HepG2 (cell line): ENCODE measurements at regions not wholly inside any gene's neighbourhood (a gene's known extent, or its start where the extent isn't known, plus 50 kb on each side); places are given as distances from the start of the nearest gene placed in this dataset.

Experiments used
- ATAC-seq: fragments of 200-7000 bp; cut with Tn5 transposase; 3 replicates; pipeline ENCODE4 v1.9.1; 2020; ENCODE audit warnings: mild to moderate bottlenecking, moderate library complexity
- BruUV-seq: library from RNA; stranded (reverse); fragments of 400-500 nt; replicated peaks from 2 replicates; lab custom pipeline; 2021; lab: Mats Ljungman, UMichigan
- CTCF ChIA-PET: fragments of 300-600 bp; formaldehyde crosslinking; extraction: SDS; loops from one replicate; lab custom pipeline; 2021; ENCODE audit warnings: low total read pairs, inconsistent platforms, low intra/inter-chr PET ratio; lab: Yijun Ruan, JAX
- POLR2A ChIA-PET: fragments of 350-600 bp; sonication (Branson Sonifier 250); formaldehyde crosslinking; loops from one replicate; lab custom pipeline; 2020; ENCODE audit warnings: antibody characterized with exemption, inconsistent platforms; lab: Yijun Ruan, JAX
- DNase-seq: peaks from one replicate; pipeline ENCODE4 v3.0.0-alpha.2; 2015; ENCODE audit warnings: low spot score
- FAIRE-seq: peaks from 3 replicates; lab custom pipeline; 2011; peaks lifted over from hg19 to GRCh38; lab: Jason Lieb, UNC
- H2AFZ ChIP-seq: one replicate; pipeline ENCODE4 v1.6.1; 2011; ENCODE audit warnings: low read length, inconsistent platforms
- H3K27ac ChIP-seq: fragments of 300-600 bp; 3 replicates; pipeline ENCODE4 v1.8.0; 2011; ENCODE audit warnings: mixed run types, mild to moderate bottlenecking, mixed read lengths, low read length, inconsistent platforms; ENCODE audit not compliant: insufficient read depth; ENCODE audit errors: extremely low read length
- H3K27me3 ChIP-seq, 2 experiments: fragments of 200-600 bp in 1 of 2; 2 replicates in 1 of 2; 3 replicates in 1 of 2; pipeline versions ENCODE4 v1.6.0 to v1.8.0; 2011; ENCODE audit warnings: low read length in 2 of 2, mild to moderate bottlenecking in 2 of 2, moderate library complexity in 2 of 2, inconsistent platforms in 1 of 2; ENCODE audit not compliant: insufficient read depth in 2 of 2, control insufficient read depth in 1 of 2
- H3K36me3 ChIP-seq, 2 experiments: fragments of 200-600 bp in 1 of 2; replicated peaks in 1 of 2; 2 replicates in 1 of 2; 3 replicates in 1 of 2; pipeline versions ENCODE4 v1.5.1 to v1.8.0; 2011; ENCODE audit warnings: low read length in 2 of 2, inconsistent platforms in 1 of 2; ENCODE audit not compliant: insufficient read depth in 2 of 2, control insufficient read depth in 1 of 2
- H3K4me1 ChIP-seq: 2 replicates; pipeline ENCODE4 v1.5.1; 2012; ENCODE audit warnings: low read length, inconsistent platforms; ENCODE audit not compliant: insufficient read depth
- H3K4me2 ChIP-seq: 2 replicates; pipeline ENCODE4 v1.6.0; 2011; ENCODE audit warnings: low read depth, low read length, inconsistent platforms
- H3K4me3 ChIP-seq, 3 experiments: fragments of 200-600 bp in 1 of 3; sonication (generic), shearing (Covaris generic) in 1 of 3; replicated peaks in 1 of 3; 2 replicates each; pipeline ENCODE4 v1.5.1; 2011 to 2016; ENCODE audit warnings: low read length in 3 of 3, inconsistent platforms in 2 of 3, low read depth in 2 of 3, mild to moderate bottlenecking in 2 of 3, control low read depth in 1 of 3, mixed read lengths in 1 of 3; ENCODE audit not compliant: insufficient read depth in 1 of 3
- H3K79me2 ChIP-seq: one replicate; pipeline ENCODE4 v1.6.1; 2011; ENCODE audit warnings: low read length, inconsistent platforms; ENCODE audit not compliant: insufficient read depth
- H3K9ac ChIP-seq: 2 replicates; pipeline ENCODE4 v1.6.0; 2011; ENCODE audit warnings: mild to moderate bottlenecking, low read depth, low read length, inconsistent platforms; ENCODE audit not compliant: insufficient read depth
- H3K9me3 ChIP-seq: 2 replicates; pipeline ENCODE4 v1.5.1; 2012; ENCODE audit warnings: mild to moderate bottlenecking, low read length
- H4K20me1 ChIP-seq: 2 replicates; pipeline ENCODE4 v1.6.0; 2011; ENCODE audit warnings: inconsistent platforms, mild to moderate bottlenecking, low read length, moderate library complexity; ENCODE audit not compliant: insufficient read depth
- ARID4A ChIP-seq: sonication (generic); formaldehyde crosslinking; IDR thresholded peaks from 2 replicates; pipeline ENCODE4 v1.5.0; 2020; ENCODE audit warnings: mild to moderate bottlenecking, missing genetic modification reagents, borderline replicate concordance
- HMGXB4 ChIP-seq, 2 experiments: sonication (generic) in 1 of 2; formaldehyde crosslinking in 1 of 2; IDR thresholded peaks; 2 replicates each; pipeline versions ENCODE4 v1.4.0 to v1.6.1; 2018 to 2020; ENCODE audit warnings: missing genetic modification reagents in 2 of 2, borderline replicate concordance in 1 of 2, low read depth in 1 of 2, mild to moderate bottlenecking in 1 of 2, missing biosample characterization in 1 of 2
- ZBTB21 ChIP-seq: sonication (generic); formaldehyde crosslinking; IDR thresholded peaks from 2 replicates; pipeline ENCODE4 v1.4.0; 2020; ENCODE audit warnings: missing genetic modification reagents
- ZNF235 ChIP-seq: sonication (generic); formaldehyde crosslinking; IDR thresholded peaks from 2 replicates; pipeline ENCODE4 v1.8.1; 2023; ENCODE audit warnings: mild to moderate bottlenecking, missing genetic modification reagents, borderline replicate concordance
- ZNF318 ChIP-seq: sonication (generic); formaldehyde crosslinking; IDR thresholded peaks from 2 replicates; pipeline ENCODE4 v1.4.0; 2020; ENCODE audit warnings: mild to moderate bottlenecking, missing genetic modification reagents
- ZNF33A ChIP-seq: sonication (generic); formaldehyde crosslinking; IDR thresholded peaks from 2 replicates; pipeline ENCODE4 v1.5.1; 2020; ENCODE audit warnings: missing genetic modification reagents, mild to moderate bottlenecking, moderate library complexity, borderline replicate concordance
- ZNF556 ChIP-seq: sonication (generic); formaldehyde crosslinking; IDR thresholded peaks from 2 replicates; pipeline ENCODE4 v1.4.0; 2020; ENCODE audit warnings: mild to moderate bottlenecking, missing genetic modification reagents, borderline replicate concordance
- WGBS: methylation state at CpG from one replicate; pipeline ENCODE4 v1.1.6; 2017; ENCODE audit warnings: low lambda C conversion rate; 5-methylcytosine and 5-hydroxymethylcytosine counted together
- in situ Hi-C: cut with HindIII; loops from 2 replicates; pipeline ENCODE4 v1.10.0; 2017; ENCODE audit warnings: low pct_unique_long_range_greater_than_20kb; ENCODE audit not compliant: extremely low pct_ligation_motif_present
- intact Hi-C: fragments of 100-400 bp; cut with micrococcal nuclease; formaldehyde crosslinking; loops from one replicate; pipeline ENCODE4 v1.10.0; 2022; ENCODE audit not compliant: unreplicated experiment

- FAIRE-seq (no peak), DNase-seq (no peak), ATAC-seq (no peak)
- Histone ChIP-seq H3K4me3 (no peak overlapping the region), H3K9me3 (peaks cover 11% of the 10 kb centered on the region; the same call in 1 of the 2 replicates), H3K27me3 (no peaks in the 10 kb centered on the region; a peak in 1 of 5 replicates), H3K79me2 (no peaks in the 10 kb centered on the region), H3K27ac (no peak overlapping the region), H3K4me2 (no peak overlapping the region), H4K20me1 (no peaks in the 10 kb centered on the region), H3K36me3 (no peaks in the 10 kb centered on the region), H2AFZ (no peak overlapping the region), H3K4me1 (no peaks in the 10 kb centered on the region), H3K9ac (no peak overlapping the region)
- ChIA-PET POLR2A (no interaction called here), CTCF (no interaction called here)
- no TSS peak for BruUV-seq
- intact Hi-C loops (no loop called here), in situ Hi-C loops (no loop called here)
- WGBS = 0% methylated on average over 4 of the region's 4 CpGs
- TF ChIP-seq ARID4A (CRISPR knock-in tag) (no peak), ZNF556 (CRISPR knock-in tag) (no peak), ZBTB21 (CRISPR knock-in tag) (no peak), ZNF318 (no peak), ZNF33A (no peak), ZNF235 (CRISPR knock-in tag) (no peak), HMGXB4 (CRISPR knock-in tag; IDR thresholded peaks at IDR 0.05; ENCODE audit: borderline replicate concordance in 1 of 2, low read depth in 1 of 2) (no peak)
Measured at GRCh38 chr3:28718074-28718849, 369.6 kb upstream of the AZI2 start.
